HG03039 (cell line): ENCODE measurements at regions not wholly inside any gene's neighbourhood (a gene's known extent, or its start where the extent isn't known, plus 50 kb on each side); places are given as distances from the start of the nearest gene placed in this dataset.

ENCODE experiments used
- ATAC-seq: cut with Tn5 transposase; IDR thresholded peaks from one replicate; pipeline ENCODE4 v1.9.1; 2021; ENCODE audit warnings: mild to moderate bottlenecking, moderate library complexity; ENCODE audit not compliant: unreplicated experiment

- ATAC-seq = no peak
Observed at GRCh38 chr12:74899031-74899829, 310.4 kb downstream of the KCNC2 start.

GRCh38 chr12:74900232-74900631, 309.4 kb downstream of the KCNC2 start:
- no peak for ATAC-seq

GRCh38 chr12:74903522-74903921, 306.1 kb downstream of the KCNC2 start:
- no peak for ATAC-seq

DNA sequence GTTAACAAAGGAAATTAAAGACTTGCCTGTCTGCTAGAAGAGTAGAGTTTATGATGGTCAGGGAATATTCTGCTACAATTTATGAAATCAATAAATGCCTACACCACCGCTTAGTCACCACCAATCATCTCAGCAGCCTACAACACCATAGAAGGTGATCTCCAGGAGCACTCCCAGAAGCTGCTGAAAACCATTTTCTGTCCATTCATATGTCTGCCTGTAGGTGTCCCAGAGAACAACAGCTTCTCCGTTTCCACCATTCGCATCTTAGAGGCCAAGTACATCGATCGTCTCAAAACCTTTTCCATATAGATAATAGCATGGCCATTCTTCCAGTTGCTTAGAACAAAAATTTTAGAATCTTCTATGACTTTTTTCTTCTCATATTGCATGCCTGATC, 303.4 kb downstream of the KCNC2 start:
- ATAC-seq = no peak

- ATAC-seq = no peak
Observed at GRCh38 chr12:74910831-74911230, 298.8 kb downstream of the KCNC2 start.

- ATAC-seq = no peak
Observed at GRCh38 chr12:74914378-74914777, 295.3 kb downstream of the KCNC2 start.

GRCh38 chr12:74915718-74916117, 293.9 kb downstream of the KCNC2 start:
- ATAC-seq = no peak

DNA sequence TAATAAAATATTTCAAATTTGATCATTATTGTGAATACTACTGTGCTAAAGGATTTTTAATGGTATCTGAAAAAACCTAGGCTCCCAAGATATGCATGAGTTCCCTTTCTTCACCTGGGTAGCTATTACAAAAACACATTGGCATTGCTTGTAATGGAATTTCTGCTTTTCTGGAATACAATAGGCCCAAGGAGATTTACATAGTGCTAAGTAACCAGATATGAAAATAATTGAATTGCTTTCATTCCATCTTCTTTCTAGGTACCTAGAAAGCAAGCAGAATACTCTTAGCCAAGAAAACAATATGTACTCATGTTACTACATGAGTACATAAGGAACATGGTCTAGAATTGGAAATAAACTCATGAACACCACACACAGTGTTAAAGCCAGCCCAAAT, 291.9 kb downstream of the KCNC2 start:
- no peak for ATAC-seq

- no peak for ATAC-seq
Observed at GRCh38 chr12:74918291-74918690, 291.3 kb downstream of the KCNC2 start.

- no peak for ATAC-seq
Observed at GRCh38 chr12:74922117-74922516, 287.5 kb downstream of the KCNC2 start.

GRCh38 chr12:74922642-74923041, 287.0 kb downstream of the KCNC2 start:
- no peak for ATAC-seq

DNA sequence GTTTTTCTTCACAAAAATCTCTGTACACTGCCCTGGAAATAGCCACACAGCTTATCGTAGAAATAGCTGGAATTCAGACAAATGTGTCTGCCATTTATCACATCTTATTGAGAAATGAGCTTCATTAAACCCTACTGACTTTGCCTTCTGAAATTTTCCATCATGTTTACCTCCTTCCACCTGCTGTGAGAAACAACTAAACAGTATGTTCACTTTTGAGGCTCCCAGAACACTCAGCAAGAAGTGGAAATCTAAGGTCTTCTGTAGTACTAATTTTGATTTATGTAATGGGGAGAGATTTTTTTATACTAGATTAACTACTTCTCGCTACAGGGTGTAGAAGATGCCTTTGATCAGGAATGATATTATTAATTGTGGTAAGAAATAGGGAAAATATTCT, 268.0 kb downstream of the KCNC2 start:
- ATAC-seq = no peak

DNA sequence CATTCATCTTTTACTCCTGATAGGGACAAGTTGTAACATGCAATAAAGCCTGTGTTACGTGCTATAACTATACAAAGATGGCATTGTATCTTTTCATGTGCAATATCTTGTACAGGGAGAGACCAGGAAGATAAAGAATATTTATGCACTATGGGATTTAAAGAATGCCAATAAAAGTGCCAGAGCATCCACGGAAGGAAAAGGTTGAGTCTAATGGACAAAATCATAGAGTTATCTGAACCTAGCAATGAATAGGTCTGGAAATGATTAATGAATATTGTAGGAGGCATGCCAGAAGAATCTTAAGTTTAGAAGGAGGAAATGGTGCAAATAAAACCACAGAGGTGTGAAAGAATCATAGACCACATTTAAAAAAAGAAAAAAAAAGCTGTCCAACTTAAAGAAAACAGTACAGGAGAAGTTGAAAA, 263.9 kb downstream of the KCNC2 start:
- ATAC-seq = no peak

- no peak for ATAC-seq
Observed at GRCh38 chr12:74953697-74954096, 255.9 kb downstream of the KCNC2 start.

DNA sequence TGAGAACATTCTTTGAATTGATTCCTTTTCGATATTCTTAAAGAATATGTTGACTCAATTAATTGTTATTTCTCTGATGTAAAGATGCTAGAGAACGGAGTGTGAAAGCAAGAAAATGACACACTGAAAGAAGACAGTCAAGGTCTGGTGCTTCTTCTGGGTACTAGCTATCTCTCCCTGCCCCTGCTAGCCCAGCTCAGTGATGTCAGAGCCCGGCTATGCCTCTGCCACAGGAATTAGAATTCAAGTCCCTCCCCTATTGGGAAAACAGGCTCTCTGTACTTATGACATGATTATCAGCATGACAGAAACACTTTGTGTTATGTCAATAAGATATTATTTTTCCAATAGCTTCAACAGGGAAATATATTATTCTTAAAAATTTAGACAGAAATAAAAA, 252.4 kb downstream of the KCNC2 start:
- no peak for ATAC-seq

DNA sequence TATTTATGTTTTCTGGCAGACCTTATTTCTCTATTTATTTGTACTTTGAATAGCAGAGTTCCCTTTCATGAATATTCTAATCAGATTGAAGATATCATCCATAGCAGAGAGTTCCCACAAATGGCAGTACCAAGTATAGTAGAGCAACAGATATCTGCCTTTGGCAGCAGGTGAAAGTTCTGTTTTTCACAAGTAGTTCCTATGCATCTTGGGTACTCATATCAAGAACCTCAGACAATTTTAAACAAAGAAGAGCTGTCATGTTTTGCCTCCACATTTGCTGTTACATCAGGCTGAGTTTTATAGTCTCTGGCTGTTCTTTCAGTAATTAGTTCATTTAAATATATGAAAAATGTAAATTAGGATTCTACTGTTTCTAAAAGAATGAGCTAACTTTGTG, 252.0 kb downstream of the KCNC2 start:
- ATAC-seq = no peak

GRCh38 chr12:74959657-74960056, 250.0 kb downstream of the KCNC2 start:
- no peak for ATAC-seq

DNA sequence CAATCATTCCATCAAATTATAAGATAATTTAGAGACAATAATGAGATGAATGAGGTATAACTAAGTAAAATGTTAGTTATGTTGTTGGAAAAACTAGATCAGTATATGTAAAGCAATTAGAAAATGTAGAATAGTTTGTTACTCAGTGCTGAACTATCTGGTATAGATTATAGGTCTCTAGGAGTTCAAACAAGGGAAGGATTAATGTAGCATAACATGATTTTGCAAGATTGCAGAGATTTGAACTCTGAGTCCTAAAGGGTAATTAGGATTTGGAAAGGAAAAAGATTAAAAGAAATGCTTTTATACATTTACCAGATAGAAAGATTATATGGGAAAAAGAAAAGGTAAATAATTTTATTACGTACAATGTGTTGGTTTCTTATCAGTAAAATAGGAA, 246.3 kb downstream of the KCNC2 start:
- ATAC-seq = no peak

DNA sequence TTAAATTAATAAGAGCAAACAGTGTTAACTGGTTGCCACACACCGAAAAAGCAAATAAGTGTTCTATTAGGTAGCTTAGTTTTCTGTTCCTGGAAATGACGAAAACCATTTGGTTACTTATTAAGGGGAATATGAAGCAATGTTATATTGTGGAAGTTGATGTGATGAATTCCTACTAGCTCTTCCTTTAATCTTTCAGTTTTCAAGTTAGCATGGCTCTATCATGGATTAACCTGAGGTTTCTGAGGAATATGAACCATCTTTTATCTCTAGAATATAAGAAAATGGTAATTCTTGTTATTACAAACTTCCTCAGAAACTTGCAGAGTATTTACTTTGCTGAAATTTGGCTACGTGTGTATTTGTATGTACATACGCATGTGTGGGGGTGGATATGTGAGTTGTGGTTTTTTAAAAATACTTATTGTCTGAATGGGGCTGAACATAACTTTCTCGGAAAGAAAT, 245.7 kb downstream of the KCNC2 start:
- no peak for ATAC-seq

DNA sequence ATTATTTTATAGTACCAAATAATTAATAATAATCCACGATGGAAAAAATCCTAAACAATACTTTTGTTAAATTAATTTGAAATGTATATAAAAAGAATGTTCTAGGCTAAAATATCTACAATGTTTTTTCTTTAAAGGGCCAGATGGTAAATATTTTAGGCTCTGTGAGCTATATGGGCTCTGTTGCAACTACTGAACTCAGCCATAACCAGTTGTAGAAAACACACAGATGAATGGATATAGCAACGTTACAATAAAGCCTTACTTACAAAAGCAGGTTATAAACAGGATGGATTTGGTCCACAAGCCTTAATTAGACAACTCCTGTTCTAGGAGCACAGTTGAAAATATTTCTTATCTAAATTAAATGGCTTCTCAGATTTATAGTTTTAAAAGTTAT, 245.2 kb downstream of the KCNC2 start:
- ATAC-seq = no peak

DNA sequence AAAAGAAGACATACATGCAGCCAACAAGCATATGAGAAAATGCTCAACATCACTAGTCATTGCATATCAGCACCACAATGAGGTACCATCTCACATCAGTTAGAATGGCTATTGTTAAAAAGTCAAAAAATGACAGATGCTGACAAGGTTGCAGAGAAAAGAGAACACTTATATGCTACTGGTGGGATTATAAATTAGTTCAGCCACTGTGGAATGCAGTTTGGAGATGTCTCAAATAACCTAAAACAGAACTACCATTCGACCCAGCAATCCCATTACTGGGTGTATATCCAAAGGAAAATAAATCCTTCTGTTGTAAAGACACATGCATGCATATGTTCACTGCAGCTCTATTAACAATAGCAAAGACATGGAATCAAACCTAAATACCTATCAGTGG, 238.4 kb downstream of the KCNC2 start:
- ATAC-seq = no peak

DNA sequence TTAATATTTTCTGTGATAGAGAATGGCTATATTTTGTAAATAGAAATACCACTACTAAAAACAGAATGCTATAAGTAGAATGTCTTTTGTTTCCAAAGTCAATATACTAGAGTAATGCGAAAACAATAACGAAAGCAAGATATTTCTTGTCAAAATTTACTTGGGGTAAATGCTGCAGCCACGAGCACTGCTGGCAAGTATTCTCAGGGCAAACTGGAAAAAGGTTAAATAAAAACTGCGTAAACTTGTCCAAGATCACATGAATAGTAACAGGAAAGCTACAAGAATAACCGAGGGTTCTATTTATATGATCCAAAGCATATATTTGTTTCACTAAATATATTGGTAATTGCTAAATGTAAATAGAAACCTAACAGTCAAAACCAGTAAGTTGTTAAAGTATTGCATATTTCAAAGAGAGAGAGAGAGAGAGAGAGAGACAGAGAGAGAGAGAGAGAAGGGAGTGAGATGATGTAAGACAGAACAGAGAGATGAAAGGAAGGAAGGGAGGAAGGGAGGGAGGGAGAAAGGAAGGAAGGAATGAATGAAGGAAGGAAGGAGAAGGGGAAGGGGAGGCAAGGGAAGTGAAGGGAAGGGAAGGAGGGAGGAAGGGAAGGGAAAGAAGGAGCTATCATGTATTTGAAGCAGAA, 231.7 kb downstream of the KCNC2 start:
- ATAC-seq = no peak
